PC-3 (cell line): ENCODE measurements at regions not wholly inside any gene's neighbourhood (a gene's known extent, or its start where the extent isn't known, plus 50 kb on each side); places are given as distances from the start of the nearest gene placed in this dataset.

Experiments
- ATAC-seq: fragments of 200-7000 bp; cut with Tn5 transposase; 2 replicates; pipeline ENCODE4 v1.9.1; 2020; ENCODE audit warnings: mild to moderate bottlenecking, moderate library complexity
- BruUV-seq: library from RNA; stranded (reverse); fragments of 400-500 nt; replicated peaks from 2 replicates; lab custom pipeline; 2021; lab: Mats Ljungman, UMichigan
- CTCF ChIA-PET: fragments of 300-600 bp; sonication (Branson Sonifier 250); formaldehyde crosslinking; loops from one replicate; lab custom pipeline; 2022; ENCODE audit warnings: antibody characterized with exemption; lab: Charles Lee
- POLR2A ChIA-PET: fragments of 300-600 bp; sonication (Branson Sonifier 250); formaldehyde crosslinking; loops from one replicate; lab custom pipeline; 2022; ENCODE audit warnings: antibody characterized with exemption; ENCODE audit not compliant: unreplicated experiment; lab: Charles Lee
- DNase-seq: peaks from one replicate; pipeline ENCODE4 v3.0.0-alpha.2; 2015
- H2AFZ ChIP-seq: fragments of 300-600 bp; sonication (generic); 2 replicates; pipeline ENCODE4 v1.6.0; 2016; ENCODE audit warnings: antibody characterized with exemption, low read length
- H3F3A ChIP-seq: fragments of 300-600 bp; sonication (generic); one replicate; pipeline ENCODE4 v1.6.0; 2017; ENCODE audit warnings: antibody characterized with exemption, low read length, control low read depth, mild to moderate bottlenecking; ENCODE audit not compliant: unreplicated experiment
- H3K27ac ChIP-seq: fragments of 300-600 bp; sonication (generic); 2 replicates; pipeline ENCODE4 v1.5.1; 2016; ENCODE audit warnings: mild to moderate bottlenecking, low read length
- H3K27me3 ChIP-seq: fragments of 300-600 bp; sonication (generic); 2 replicates; pipeline ENCODE4 v1.6.1; 2016; ENCODE audit warnings: low read length, mixed read lengths
- H3K36me3 ChIP-seq: fragments of 300-600 bp; sonication (generic); 2 replicates; pipeline ENCODE4 v1.6.1; 2016; ENCODE audit warnings: low read depth, mixed run types, low read length, mixed read lengths
- H3K4me1 ChIP-seq: fragments of 300-600 bp; sonication (generic); 2 replicates; pipeline ENCODE4 v1.5.1; 2016; ENCODE audit warnings: low read length; ENCODE audit not compliant: insufficient read depth
- H3K4me2 ChIP-seq: fragments of 300-600 bp; sonication (generic); 2 replicates; pipeline ENCODE4 v1.6.0; 2016; ENCODE audit warnings: low read length
- H3K4me3 ChIP-seq: fragments of 300-600 bp; sonication (generic); 2 replicates; pipeline ENCODE4 v1.5.1; 2016; ENCODE audit warnings: mild to moderate bottlenecking, low read length, mixed read lengths
- H3K79me2 ChIP-seq: fragments of 300-600 bp; sonication (generic); 2 replicates; pipeline ENCODE4 v1.6.1; 2017; ENCODE audit warnings: low read length, mixed read lengths
- H3K9ac ChIP-seq: fragments of 300-600 bp; sonication (generic); 2 replicates; pipeline ENCODE4 v1.6.0; 2016; ENCODE audit warnings: mild to moderate bottlenecking, low read length
- H3K9me2 ChIP-seq: fragments of 300-600 bp; sonication (generic); replicated peaks from 2 replicates; pipeline ENCODE4 v1.6.1; 2016; ENCODE audit warnings: mixed run types, low read length, mixed read lengths
- H3K9me3 ChIP-seq: fragments of 300-600 bp; sonication (generic); 2 replicates; pipeline ENCODE4 v1.6.1; 2016; ENCODE audit warnings: low read length, mixed read lengths
- H4K20me1 ChIP-seq: fragments of 300-600 bp; sonication (generic); 2 replicates; pipeline ENCODE4 v1.6.1; 2016; ENCODE audit warnings: low read length, mixed read lengths
- CTCF ChIP-seq: fragments of 300-600 bp; sonication (generic); conservative IDR thresholded peaks from 2 replicates; pipeline ENCODE4 v1.5.1; 2017; ENCODE audit warnings: antibody characterized with exemption, low read depth, mild to moderate bottlenecking, low read length
- EZH2 ChIP-seq: fragments of 300-600 bp; sonication (generic); IDR thresholded peaks from one replicate; pipeline ENCODE4 v1.6.1; 2017; ENCODE audit warnings: antibody characterized with exemption, mild to moderate bottlenecking, low read length; ENCODE audit not compliant: unreplicated experiment
- EZH2phosphoT487 ChIP-seq: fragments of 300-600 bp; sonication (generic); IDR thresholded peaks from 2 replicates; pipeline ENCODE4 v1.6.1; 2018; ENCODE audit warnings: mild to moderate bottlenecking, antibody characterized with exemption, low read length, borderline replicate concordance
- intact Hi-C: fragments of 100-400 bp; cut with micrococcal nuclease; formaldehyde crosslinking; loops from 2 replicates; pipeline ENCODE4 v1.9.0; 2023

GRCh38 chr12:111100554-111100953 lies 180.2 kb upstream of the MYL2 start:
- no peaks in the 10 kb centered on the region for H3K9me3 ChIP-seq
- no peak overlapping the region for H3K4me2 ChIP-seq
- peaks cover 79% of the 10 kb centered on the region for H3K27me3 ChIP-seq
- no peak overlapping the region for H2AFZ ChIP-seq
- POLR2A ChIA-PET, result no interaction called here
- CTCF ChIA-PET, result no interaction called here
- H3F3A ChIP-seq, result no peaks in the 10 kb centered on the region
- H3K36me3 ChIP-seq, result no peaks in the 10 kb centered on the region
- H4K20me1 ChIP-seq, result no peaks in the 10 kb centered on the region
- BruUV-seq, result no TSS peak
- TF ChIP-seq EZH2phosphoT487 (no peak), EZH2 (no peak), CTCF (no peak)
- no peak for ATAC-seq
- no peak overlapping the region for H3K4me3 ChIP-seq
- no peaks in the 10 kb centered on the region for H3K79me2 ChIP-seq
- H3K9ac ChIP-seq, result no peak overlapping the region
- H3K9me2 ChIP-seq, result no peaks in the 10 kb centered on the region
- intact Hi-C loops, result no loop called here
- DNase-seq, result no peak
- H3K27ac ChIP-seq, result no peak overlapping the region
- no peaks in the 10 kb centered on the region for H3K4me1 ChIP-seq

- POLR2A ChIA-PET, result no interaction called here
- CTCF ChIA-PET, result no interaction called here
Measured at GRCh38 chr12:111100003-111100402, 179.6 kb upstream of the MYL2 start.

GRCh38 chr12:111099186-111099585 lies 178.8 kb upstream of the MYL2 start:
- no peaks in the 10 kb centered on the region for H3K9me2 ChIP-seq
- POLR2A ChIA-PET, result no interaction called here
- intact Hi-C loops, result no loop called here
- peaks cover 85% of the 10 kb centered on the region for H3K27me3 ChIP-seq
- H3K79me2 ChIP-seq, result no peaks in the 10 kb centered on the region
- DNase-seq (no peak), ATAC-seq (no peak)
- H3K9ac ChIP-seq, result no peak overlapping the region
- H3K9me3 ChIP-seq, result no peaks in the 10 kb centered on the region
- no peaks in the 10 kb centered on the region for H3F3A ChIP-seq
- no peaks in the 10 kb centered on the region for H4K20me1 ChIP-seq
- TF ChIP-seq CTCF (no peak), EZH2phosphoT487 (no peak), EZH2 (no peak)
- H3K27ac ChIP-seq, result no peak overlapping the region
- BruUV-seq, result no TSS peak
- H2AFZ ChIP-seq, result no peak overlapping the region
- H3K4me3 ChIP-seq, result no peak overlapping the region
- no peaks in the 10 kb centered on the region for H3K4me1 ChIP-seq
- no peak overlapping the region for H3K4me2 ChIP-seq
- H3K36me3 ChIP-seq, result no peaks in the 10 kb centered on the region
- CTCF ChIA-PET, result no interaction called here

More at GRCh38 chr12:111100003-111100402, 179.6 kb upstream of the MYL2 start:
- Histone ChIP-seq H4K20me1 (no peaks in the 10 kb centered on the region), H3K36me3 (no peaks in the 10 kb centered on the region), H3K4me3 (no peak overlapping the region), H3K4me1 (no peaks in the 10 kb centered on the region), H3K4me2 (no peak overlapping the region), H3K27ac (no peak overlapping the region), H2AFZ (no peak overlapping the region), H3K9ac (no peak overlapping the region), H3K27me3 (peaks cover 85% of the 10 kb centered on the region), H3F3A (no peaks in the 10 kb centered on the region), H3K79me2 (no peaks in the 10 kb centered on the region), H3K9me3 (no peaks in the 10 kb centered on the region), H3K9me2 (no peaks in the 10 kb centered on the region)
- ATAC-seq, result no peak
- intact Hi-C loops, result no loop called here
- no peak for DNase-seq
- TF ChIP-seq CTCF, result no peak
- TF ChIP-seq EZH2, result no peak
- TF ChIP-seq EZH2phosphoT487, result no peak
- no TSS peak for BruUV-seq
